Stimulated activated CD4-positive, alpha-beta T cell treated with anti-CD3 and anti-CD28 coated beads, Interleukin-2, amount 100 ng/mL, for 24 hours (primary cell): ENCODE measurements at regions not wholly inside any gene's neighbourhood (a gene's known extent, or its start where the extent isn't known, plus 50 kb on each side); places are given as distances from the start of the nearest gene placed in this dataset.
"Not testable (repeated sequence)": the region's sequence is repeated elsewhere in the genome, so short reads cannot be mapped to it uniquely, and the experiment has no call there.

ENCODE experiments used
- DNase-seq, 2 donors: peaks; one replicate each; pipeline ENCODE4 v3.0.0-alpha.2; 2020

DNA sequence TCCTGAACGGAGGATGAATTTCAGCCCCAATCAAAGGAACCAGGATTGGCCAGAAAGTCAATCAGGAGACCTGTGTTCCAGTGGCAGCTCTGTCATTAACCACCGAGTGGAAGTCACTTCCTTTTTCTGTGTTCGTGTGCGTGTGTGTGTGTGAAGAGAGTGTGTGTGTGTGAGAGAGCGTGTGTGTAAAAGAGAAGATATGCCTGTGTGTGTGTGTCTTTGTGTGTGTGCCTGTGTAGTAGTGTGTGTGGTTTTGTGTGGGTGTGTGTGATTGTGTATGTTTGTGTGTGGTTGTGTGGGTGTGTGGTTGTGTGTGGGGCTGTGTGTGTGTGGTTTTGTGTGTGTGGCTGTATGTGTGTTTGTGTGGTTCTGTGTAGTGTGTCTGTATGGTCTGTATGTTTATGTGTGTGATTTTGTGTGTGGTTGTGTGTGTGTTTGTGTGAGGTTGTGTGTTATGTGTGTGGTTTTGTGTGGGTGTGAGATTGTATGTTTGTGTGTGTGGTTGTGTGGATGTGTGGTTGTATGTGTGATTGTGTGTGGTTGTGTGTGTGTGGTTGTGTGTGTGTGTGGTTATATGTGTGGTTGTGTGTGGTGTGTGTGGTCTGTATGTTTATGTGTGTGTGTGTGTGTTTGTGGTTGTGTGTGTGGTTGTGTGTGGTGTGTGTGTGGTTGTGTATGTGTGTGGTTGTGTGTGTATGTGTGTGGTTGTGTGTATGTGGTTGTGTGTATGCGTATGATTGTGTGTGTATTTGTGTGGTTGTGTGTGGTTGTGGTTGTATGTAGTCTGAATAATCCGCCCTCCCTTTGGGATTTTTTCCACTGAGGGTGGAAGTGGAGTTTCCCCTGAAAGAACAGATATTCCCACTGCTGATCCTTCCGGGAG is 314.4 kb downstream of the SHQ1 start:
- no peak for DNase-seq

DNA sequence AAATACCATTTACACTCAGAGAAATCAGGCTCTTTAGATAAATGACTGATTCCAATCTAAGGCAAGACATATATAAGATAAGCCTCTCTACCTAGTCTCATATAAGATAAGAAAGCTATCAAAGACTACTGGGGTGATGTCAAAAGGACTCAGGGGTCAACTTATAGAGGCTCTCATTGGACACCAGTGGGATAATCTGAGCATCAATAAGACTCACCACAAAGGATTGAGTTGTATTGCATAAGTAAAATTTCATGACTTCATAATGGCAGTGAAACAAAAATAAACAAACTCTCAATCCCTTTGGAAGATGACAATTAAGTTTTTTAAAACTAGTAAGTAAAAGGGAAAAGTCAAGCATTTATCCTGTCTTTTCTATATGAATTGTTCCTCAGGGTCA is 317.8 kb downstream of the SHQ1 start:
- no peak for DNase-seq

DNA sequence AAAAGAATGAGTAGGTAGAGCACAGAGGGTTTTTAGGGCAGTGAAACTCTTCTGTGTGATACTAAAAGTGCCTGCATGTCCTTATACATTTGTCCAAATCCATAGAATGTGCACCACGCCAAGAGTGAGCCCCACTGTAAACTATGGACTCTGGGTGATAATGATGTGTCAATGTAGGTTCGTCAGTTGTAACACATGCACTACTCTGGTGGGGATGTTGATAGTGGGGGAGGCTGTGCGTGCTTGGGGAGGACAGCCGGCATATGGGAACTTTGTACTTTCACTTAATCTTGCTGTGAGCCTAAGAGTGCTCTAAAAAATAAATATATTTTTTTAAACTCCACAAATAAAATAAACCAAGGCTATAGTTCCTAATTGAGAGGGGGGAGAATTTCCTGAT is 319.2 kb downstream of the SHQ1 start:
- no peak for DNase-seq

DNA sequence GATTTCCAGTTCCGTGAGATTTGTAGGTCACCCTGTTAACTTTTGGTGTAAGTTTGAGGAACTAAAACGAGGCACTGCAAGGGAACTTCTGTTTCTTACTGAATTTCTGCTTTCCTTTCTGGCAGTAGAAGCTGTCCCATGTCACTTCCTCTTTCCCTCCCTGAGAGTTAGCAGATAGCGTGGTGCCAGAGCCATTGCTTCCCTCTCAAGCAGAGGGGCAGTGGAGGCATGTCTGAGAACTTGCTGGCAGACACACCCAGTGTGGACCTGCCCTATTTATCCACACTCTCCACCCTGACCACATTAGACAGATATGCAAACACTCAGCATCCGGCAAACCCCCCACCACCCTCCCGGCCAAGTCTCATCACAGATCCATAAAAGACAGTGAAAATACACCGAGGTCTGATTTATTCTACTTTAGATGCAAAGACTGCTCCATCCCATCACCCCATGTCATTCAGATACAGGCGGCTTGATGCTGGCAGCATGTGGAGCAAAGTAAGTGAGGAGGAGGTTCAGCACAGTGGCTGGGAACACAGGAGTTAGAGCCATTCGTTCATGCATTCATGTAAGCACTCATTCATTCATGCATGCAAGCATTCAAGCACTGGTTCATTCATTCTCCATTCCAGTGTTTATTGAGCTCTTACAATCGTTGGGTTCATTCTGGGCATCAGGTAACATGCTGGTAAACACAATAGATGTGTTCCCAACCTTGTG is 324.7 kb downstream of the SHQ1 start:
- DNase-seq, result no peak

DNA sequence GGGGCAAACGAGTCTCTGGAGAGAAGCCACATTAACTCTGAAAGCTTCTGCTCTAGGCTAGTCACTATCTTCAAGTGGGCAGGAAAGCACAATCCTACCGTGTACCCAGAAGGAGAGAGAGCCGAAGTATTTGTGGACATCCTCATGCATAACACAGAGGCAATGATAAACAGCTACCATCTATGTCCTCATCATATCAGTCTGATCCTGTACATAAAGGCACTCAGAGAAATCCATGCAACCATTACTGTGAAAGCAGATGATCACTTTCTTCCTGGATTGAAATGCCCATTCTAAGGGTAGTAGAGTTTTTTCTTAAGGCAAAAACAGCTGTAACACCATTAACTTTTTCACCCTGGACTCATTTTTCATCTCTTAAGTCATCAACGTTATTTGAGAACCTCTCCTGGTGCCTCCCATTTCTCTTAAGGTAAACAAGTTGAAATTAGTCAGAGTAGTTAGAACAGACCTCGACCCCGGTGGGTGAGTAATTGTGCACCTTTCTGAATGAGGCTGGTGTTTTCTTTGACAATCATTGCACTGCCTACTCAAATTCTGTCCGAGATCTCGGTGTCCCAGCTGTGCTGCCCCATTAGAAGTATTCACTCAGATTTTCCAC is 327.4 kb downstream of the SHQ1 start:
- peak; percentile 66 to 70 for DNase-seq

DNA sequence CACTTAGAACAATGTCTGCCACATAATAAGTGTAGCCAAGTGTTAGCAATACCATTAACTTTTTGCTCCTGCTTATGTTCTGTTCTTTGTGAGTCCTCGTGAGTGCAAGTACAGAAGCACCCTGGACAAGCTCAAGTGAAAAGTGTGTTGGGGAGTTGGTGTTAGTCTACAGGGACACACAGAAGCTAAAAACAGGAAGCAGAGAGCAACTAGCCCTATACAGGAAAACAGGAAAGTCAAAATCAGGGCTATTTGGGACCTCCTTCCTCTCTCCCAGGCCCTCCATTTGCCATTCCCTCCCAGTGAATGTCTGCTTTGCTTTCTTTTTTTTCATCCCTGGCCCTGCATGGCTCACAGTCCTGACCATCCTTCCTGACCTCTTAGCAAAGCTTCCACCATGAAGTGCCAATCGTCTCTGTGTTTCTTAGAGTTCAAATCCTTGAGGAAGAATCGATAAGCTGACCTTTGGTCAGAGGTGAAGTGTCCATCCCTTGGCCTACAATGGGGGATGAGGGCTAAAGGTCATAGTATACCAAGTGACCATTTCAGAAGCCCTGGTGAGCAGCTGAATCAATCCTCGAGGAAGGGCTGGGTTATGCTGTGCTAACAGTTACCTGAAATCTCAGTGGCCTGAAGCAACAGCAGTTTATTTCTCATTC is 328.2 kb downstream of the SHQ1 start:
- DNase-seq, result no peak

DNA sequence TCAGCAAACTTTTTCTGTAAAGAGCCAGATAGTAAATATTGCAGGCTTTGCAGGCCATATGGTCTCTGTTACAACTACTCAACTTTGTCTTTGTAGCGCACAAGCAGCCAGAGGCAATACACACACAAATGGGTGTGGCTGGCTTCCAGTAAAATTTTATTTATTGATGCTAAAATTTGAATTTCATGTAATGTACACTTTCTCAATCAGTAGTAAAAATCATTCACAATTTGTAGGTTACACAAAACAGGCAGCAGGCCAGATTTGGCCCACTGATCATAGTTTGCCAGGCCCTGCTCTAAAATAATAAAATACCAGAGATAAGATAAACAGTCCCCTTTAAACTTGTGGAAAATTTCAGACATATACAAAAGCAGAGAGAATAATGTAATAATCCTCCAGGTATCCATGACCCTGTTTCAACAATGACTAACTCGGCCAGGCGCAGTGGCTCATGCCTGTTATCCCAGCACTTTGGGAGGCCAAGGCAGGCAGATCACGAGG is 330.3 kb downstream of the SHQ1 start:
- no peak for DNase-seq

DNA sequence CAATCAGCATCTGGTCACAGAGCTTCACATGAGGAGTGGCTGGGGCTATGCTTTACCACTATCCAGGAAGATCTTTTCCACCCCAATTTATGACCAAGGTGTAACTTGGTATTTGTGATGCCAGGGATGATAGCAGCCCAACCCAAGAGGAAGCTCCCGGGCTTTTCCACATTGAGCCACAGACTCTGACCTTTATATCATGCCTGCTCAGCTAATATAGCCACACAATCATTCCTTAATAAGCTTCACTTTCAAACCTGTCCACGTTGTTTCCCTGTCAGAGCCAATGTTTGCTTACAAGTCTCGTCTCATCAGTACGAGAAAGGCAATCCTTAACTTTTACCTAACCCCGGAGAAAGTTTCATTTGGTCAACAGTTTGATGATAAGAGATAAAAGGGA is 330.9 kb downstream of the SHQ1 start:
- no peak for DNase-seq

DNA sequence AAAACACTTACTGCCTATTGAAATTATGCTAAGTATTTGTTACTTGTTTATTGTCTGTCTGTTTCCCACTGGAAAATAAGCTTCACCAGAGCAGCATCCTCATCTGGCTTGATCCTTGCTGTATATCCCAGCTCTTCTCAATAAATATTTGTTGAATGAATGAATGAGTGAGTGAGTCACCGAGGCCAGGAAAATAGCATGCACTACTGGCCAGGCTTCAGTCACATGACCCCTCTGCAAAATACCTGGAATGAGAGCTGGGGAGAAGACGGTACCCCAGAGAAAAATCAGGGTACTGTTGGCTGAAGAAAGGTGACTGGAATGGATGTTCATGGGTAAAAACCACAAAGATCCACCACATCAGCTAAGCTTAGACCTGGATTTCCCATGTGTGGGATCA is 331.9 kb downstream of the SHQ1 start:
- DNase-seq, result no peak

DNA sequence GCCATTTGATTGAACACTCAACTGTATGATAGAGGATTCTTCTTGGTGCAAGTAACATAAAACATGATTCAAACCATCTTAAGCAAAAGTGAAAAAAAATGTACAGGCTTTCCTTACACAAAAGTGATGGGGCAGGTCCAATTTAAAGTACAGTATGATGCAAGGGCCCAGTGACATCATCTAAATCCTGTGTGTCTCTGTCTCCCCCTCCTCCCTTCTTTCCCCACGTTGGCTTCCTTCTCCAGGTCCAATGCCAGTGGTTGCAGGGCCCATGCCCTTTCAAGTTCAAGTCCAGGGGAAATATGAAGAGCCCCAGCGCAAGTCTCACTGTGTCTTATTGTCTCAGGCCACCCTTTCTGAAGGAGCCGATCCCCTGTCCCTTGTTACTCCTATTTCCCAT is 332.3 kb downstream of the SHQ1 start:
- DNase-seq, result no peak

DNA sequence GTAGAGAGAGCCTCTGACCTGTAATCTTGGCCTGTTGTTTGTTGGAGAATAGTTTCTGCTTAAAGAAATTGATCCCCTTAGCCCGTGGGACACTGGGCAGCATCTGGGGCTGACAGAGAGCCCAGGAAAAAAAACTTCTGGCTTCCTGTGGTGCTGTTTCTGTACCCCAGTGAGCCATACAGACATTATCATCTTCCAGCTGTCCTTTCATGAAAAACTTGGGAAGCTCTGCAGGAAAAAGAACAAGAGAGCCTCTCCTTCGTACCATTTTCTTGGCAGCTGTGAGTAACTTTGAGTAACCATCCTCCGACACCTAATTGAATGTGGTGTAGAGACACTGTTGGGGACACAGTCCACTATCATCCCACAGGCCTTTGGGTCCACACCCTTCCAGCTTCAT is 333.0 kb downstream of the SHQ1 start:
- DNase-seq, result no peak

DNA sequence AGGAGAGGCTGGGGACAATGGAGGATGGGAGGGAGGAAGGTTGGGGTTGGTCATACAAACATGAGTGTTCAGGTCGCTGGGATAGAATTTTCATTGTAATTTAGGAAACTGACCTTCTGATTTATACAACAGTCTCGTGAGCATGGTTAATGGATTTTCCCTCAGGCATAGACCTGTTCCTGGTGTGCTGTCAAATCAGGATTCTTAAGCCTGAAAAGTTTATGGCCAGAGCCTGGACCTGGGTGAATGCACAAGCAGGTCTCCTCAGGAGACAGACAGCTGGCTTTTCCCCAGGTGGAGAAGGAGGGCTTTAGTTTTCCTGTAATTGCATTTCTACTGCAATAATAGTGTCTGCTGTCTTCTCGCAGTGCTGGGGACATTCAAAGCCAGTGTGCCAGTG is 338.0 kb downstream of the SHQ1 start:
- DNase-seq, result no peak

DNA sequence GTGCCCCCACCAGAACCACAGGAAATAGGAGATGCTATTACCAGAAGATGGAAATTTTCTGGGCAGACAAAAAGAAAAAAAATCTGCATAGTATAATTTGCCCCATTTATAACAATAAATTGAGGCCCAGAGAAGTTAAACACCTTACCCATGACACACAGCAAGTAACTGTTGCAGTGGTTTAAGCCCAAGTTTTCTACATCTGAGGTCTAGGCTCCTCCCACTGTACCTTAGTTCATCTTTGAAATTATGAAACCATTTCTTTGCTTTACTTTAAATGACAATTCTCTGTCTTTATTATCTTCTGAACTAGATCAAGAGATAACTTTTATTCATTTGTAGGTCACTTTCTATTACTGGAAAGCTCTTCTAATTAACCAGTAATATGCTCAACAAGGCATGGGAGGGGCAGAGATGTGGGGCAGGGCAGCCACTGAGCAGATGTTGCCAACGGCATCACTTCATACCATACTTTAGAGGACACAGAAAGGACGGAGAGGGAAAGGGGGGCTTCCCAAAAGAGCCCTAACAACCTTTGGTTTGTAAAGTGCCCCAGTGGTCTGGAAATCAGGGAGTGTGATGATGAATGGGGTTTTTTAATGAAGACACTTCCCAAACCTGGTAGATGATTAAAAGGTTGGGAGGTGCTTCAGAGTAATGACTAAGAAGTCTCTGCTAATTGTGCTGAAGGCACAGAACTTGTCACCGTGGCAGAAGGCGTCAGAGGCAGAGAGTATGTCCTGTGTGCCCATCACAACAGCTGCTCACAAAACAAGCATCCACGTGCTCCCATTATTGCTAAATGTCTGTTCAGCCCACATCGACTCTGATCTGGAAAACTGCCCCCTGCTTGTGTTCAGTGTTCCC is 342.5 kb downstream of the SHQ1 start:
- DNase-seq, result no peak

DNA sequence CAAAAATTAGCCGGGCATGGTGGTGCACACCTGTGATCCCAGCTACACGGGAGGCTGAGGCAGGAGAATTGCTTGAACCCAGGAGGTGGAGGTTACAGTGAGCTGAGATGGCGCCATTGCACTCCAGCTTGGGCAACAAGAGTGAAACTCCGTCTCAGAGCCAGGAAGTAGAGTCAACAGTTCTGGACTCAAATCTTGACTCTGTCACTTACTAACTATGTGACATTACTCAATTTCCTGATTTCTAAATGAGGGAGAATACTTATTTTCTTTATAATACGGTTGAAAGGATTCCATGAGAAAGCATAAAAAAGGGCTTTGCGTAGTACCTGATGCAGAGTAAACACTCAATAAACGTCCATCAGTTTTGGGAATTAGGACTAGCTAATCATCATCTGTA is 350.7 kb downstream of the SHQ1 start:
- not testable (repeated sequence) for DNase-seq

DNA sequence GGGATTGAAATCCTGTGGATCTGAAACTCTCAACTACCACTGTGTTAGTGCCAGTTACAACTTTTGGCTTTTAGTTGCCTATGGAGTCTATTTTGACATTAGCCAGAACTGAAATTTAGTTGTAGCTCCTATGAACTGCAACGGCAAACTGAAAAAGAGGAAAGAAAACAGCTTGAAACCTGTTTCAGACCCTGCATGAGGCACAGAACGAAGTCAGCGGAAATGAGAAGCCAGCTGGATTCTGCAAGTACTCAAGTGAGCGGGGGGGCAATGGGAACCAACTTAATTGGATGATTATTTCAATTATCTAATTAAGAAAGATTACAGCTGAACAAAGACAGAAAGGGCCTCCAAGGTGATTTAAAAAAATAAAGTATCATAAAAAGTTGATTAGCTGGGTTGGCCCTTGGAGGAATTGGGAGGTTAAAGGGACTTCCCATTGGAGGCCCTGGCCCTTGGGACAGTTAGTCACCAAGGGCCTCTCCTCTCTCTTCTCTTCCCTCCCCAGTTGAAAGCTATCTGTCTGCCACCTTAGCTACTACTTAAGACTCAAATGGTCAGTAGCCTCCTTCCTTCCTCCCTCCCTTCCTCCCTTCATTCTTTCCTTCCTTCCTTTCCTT is 352.1 kb downstream of the SHQ1 start:
- DNase-seq, result no peak

DNA sequence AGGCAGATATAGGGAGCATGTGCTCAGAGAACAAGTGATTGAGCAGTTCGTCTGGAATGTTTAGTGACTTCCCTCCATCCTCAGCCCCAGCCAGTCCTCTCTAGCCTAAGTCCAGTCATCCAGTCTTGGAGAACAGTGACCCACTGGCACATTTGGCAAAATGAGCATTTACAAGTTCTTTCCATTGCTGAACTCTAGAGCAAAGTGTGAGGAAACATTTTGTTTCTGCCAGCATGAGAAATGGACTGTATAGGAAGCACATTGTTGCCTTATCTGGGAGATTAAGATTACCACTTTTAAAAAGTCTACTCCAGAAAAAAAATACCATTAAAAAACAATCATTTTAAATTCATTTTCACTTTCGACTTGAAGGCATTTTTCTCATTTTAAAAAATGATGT is 353.6 kb downstream of the SHQ1 start:
- DNase-seq, result no peak

DNA sequence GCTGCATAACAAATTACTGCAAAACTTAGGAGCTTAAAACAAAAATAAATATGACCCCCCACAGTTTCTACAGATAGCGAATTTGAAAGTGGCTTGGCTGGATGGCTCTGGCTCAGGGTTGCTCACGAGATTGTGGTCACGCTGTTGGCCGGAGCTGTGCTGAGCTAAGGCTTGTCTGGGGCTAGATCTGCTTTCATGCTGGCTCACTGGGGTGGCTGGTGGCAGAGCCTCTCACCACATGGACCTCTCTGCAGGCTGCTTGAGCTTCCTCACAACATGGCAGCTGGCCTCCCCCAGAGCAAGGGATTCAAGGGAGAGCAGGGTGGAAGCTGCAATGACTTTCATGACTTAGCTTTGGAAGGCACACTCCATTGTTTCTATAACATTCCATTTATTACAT is 354.1 kb downstream of the SHQ1 start:
- no peak for DNase-seq

DNA sequence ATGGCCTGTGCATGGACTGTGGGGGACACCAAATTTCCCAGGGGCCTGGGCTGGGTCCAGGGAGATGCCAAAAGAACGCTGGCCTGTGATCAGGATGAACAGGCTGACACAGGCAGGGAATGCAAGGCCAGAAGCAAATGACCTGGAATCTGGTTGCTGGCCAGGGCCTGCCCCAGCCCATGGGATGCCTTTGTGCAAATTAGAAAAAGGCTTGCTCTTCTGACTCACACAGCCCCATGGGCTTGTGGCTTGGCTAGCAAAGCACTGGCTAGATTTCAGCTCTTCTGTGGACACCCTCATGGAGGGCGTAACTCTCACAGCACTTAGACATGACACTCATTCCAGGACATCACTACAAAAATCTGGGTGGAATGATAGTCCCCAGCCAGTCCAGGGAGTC is 356.0 kb downstream of the SHQ1 start:
- no peak for DNase-seq

DNA sequence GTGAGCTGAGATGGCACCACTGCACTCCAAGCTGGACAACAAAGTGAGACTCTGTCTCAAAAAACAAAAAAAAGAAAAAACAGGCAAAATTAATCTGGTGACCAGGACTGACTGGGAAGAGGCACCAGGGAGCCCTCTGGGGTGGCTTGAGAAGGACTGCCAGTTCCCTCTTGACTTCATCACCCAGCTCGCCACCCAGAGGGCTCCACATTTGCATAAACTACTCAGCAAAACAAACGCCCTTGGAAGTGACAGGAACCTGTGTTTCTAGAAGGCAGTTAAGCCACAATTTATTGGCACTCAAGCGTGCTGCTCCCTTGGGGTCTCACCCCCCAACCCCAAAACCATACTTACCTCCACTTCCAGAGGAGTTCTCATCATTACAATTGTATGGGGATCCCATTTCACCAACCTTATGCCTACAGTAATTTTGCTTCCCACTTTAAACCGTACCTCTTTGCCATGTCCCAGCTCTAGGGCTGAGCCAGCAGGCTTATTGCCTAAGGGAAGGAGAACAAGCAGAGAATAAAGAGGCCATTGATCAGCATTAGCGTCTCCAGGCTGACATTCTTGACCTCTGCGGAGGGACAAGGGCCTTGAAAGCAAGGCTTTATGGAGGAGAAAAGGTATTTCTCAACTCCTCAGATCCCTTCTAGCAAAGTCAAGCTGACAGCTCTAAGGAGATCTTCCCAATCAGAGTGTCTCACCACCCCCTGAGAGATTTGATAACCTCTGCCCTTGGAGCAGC is 357.4 kb downstream of the SHQ1 start:
- no peak for DNase-seq

DNA sequence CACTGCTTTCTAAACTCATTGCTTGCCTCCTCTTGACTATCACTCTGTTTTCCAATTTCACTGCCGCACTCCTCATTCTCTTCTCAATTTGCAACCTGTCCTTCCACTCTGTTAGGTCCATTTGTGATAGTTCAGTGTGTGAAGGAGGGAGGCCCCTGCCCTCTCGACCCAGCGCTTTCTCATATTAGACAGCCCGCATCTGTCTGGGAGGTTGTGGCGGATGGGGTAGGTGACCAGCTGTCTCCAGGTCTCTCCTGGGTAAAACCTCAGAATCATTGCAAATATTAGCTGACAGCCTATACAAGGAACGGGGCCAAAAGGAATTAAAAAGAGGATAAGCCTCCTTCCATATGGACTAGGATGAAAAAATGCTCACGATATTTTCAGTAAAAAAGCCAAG is 358.3 kb downstream of the SHQ1 start:
- DNase-seq, result no peak

DNA sequence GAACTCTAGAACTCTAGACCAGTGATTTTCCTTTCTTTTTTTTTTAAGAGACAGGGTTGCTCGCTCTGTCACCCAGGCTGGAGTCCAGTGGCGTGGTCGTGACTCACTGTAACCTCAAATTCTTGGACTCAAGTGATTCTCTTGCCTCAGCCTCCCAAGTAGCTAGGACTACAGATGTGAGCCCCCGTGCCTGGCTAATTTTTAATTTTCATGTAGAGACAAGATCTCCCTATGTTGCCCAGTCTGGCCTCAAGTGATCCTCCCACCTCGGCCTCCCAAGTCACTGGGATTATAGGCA is 359.6 kb downstream of the SHQ1 start:
- no peak for DNase-seq
